Inferior parietal cortex (tissue), 1 donor: ENCODE measurements at regions not wholly inside any gene's neighbourhood (a gene's known extent, or its start where the extent isn't known, plus 50 kb on each side); places are given as distances from the start of the nearest gene placed in this dataset.

Experiments
- DNase-seq: peaks from one replicate; pipeline ENCODE4 v3.0.0-alpha.2; 2016; ENCODE audit errors: extremely low spot score

- no peak for DNase-seq
Observed at GRCh38 chr11:127733552-127733951, 733.0 kb upstream of the KIRREL3 start.

GRCh38 chr11:127726367-127726766 lies 725.8 kb upstream of the KIRREL3 start:
- no peak for DNase-seq

- no peak for DNase-seq
Observed at GRCh38 chr11:127723714-127724113, 723.1 kb upstream of the KIRREL3 start.

- DNase-seq: no peak
Observed at GRCh38 chr11:127713226-127713625, 712.7 kb upstream of the KIRREL3 start.

GRCh38 chr11:127711748-127712147 lies 711.2 kb upstream of the KIRREL3 start:
- DNase-seq: no peak

GRCh38 chr11:127710831-127711230 lies 710.3 kb upstream of the KIRREL3 start:
- DNase-seq: no peak

GRCh38 chr11:127709960-127710359 lies 709.4 kb upstream of the KIRREL3 start:
- no peak for DNase-seq

- no peak for DNase-seq
Observed at GRCh38 chr11:127693686-127694085, 693.1 kb upstream of the KIRREL3 start.

- DNase-seq: no peak
Observed at GRCh38 chr11:127683321-127683720, 682.8 kb upstream of the KIRREL3 start.

GRCh38 chr11:127679816-127680545 lies 679.4 kb upstream of the KIRREL3 start:
- no peak for DNase-seq

- DNase-seq: no peak
Observed at GRCh38 chr11:127678631-127679030, 678.1 kb upstream of the KIRREL3 start.

GRCh38 chr11:127677660-127678425 lies 677.3 kb upstream of the KIRREL3 start:
- no peak for DNase-seq

GRCh38 chr11:127675581-127675980 lies 675.0 kb upstream of the KIRREL3 start:
- no peak for DNase-seq

GRCh38 chr11:127674754-127675153 lies 674.2 kb upstream of the KIRREL3 start:
- DNase-seq: no peak

- no peak for DNase-seq
Observed at GRCh38 chr11:127670374-127671119, 670.0 kb upstream of the KIRREL3 start.

GRCh38 chr11:127656116-127656836 lies 655.7 kb upstream of the KIRREL3 start:
- peak; percentile 11 for DNase-seq

- DNase-seq: no peak
Observed at GRCh38 chr11:127653076-127653475, 652.5 kb upstream of the KIRREL3 start.

- no peak for DNase-seq
Observed at GRCh38 chr11:127651888-127652221, 651.3 kb upstream of the KIRREL3 start.

GRCh38 chr11:127651175-127651887 lies 650.8 kb upstream of the KIRREL3 start:
- DNase-seq: no peak

- DNase-seq: no peak
Observed at GRCh38 chr11:127649958-127650357, 649.4 kb upstream of the KIRREL3 start.

GRCh38 chr11:127649071-127649470 lies 648.5 kb upstream of the KIRREL3 start:
- no peak for DNase-seq
